ENCODE measurements at regions not wholly inside any gene's neighbourhood (a gene's known extent, or its start where the extent isn't known, plus 50 kb on each side); places are given as distances from the start of the nearest gene placed in this dataset.
"Not testable (repeated sequence)": the region's sequence is repeated elsewhere in the genome, so short reads cannot be mapped to it uniquely, and the experiment has no call there.

DNA sequence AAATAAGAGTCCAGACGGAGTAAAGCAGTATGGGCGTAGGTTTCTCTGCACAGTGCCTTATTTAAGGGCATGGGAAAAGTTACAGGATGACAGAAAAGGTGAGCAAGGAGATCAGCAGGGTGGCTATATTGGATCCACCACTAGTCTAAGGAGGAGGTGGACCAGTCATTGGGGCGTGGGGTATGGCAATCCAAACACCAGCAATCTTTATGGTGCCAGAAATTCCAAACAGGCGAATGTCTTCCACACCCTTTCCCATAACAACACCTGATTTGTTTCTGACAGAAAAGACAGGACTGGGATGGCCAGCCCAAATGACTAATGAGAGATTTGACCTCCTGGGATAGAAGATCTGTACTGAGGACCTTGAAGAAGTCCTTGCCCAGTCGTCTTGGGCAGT, 181.8 kb upstream of the MBL2 start:
- DNase-seq (ENCODE audit: low spot score), result no peak

DNA sequence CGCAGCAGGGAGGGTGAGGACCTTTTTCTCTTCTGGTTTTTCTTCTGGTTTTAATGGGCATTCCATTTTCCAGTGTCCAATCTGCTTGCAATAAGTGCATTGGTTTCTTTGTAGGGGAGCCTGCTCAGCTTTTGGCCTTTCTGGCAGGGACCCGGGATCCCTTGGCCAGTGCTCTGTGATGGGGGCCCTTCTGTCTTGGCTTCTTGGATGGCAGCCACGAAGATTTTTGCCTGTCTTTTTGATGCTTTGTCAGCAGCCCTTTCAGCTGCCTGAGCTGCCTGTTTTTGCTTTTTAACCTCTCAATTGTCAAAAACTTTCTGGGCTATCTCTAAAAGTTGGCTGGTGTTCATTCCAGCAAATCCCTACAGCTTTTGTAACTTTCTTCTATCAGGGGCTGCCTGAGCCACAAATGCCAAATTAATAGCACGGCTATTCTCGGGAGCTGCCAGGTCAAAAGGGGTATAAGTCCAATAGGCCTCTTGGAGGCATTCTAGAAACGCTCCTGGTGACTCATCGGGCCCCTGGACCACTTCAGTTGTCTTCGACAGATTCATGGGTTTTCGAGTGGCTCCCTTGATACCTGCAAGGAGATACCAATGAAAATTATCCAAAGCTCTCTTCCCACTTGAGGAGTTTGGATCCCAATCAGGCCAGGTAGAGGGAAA, 179.9 kb upstream of the MBL2 start:
- no peak for DNase-seq (ENCODE audit: low spot score)

DNA sequence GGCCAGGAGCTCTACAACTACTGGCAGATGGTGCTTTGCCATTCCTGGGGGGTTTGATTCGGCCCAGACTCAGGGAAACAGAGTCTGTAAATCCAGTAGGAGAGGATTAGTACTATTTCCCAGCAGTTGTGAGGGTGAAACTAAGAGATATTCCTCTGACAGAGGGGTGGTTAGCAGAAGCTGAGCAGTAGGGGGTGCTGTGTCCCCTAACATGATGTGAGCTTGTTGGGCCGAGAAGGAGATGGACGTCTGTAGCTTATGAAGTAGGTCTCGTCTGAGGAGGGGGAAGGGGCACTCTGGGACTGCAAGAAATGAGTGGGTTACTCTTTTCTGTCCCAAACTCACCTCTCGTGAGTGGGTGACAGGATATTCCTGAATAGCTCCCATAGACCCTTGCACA, 179.2 kb upstream of the MBL2 start:
- DNase-seq (ENCODE audit: low spot score), result no peak

DNA sequence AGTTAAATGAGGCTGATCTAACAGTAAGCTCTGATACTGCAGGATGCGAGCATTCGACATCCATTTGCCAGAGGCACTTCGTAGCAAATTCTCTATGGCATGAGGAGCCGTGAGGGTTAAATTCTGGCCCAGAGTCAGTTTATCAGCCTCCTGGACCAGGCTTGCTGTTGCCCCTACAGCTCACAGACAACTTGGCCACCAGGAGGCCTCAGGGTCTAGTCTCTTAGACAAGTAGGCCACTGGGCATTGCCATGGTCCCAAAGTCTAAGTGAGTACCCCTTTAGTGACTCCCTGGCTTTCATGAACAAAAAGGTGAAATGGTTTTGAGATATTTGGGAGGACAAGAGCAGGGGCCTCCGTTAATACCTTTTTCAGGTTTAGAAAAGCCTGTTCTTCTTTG, 178.0 kb upstream of the MBL2 start:
- DNase-seq (ENCODE audit: low spot score), result no peak

DNA sequence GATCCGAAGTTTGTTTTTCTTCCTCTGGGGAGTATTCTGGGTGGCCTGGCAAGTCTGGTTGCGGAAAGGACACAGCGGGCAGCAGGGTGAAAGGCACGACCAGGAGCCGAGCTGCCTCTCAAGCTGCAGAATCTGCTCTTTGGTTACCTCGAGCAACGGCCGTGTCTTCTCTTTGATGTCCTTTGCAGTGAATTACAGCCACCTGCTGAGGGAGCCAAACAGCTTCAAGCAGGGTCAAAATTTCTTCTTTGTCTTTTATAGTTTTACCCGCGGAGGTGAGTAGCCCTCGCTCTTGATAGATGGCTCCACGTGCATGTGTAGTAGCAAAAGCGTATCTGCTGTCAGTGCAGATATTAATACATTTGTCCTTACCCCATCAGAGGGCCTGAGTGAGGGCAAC, 177.3 kb upstream of the MBL2 start:
- no peak for DNase-seq (ENCODE audit: low spot score)

DNA sequence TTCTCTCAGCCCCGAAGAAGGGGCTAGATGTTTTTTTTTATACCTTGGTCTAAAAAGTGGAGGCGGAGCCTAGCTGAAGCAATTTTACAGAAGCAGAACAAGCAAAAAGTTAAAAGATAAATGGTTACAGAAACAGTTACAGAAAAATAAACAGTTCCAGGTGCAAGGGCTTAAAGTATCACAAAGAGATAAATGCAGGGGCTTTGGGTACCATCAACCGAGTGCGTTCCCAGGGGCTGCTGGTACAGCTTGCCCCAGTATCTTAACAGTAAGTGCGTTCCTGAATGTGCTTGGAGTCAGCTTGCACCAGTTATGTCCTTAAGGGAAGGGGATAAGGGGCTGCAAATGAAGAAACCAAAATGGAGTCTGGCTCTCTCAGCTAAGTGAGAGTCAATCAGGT, 173.9 kb upstream of the MBL2 start:
- no peak for DNase-seq (ENCODE audit: low spot score)

DNA sequence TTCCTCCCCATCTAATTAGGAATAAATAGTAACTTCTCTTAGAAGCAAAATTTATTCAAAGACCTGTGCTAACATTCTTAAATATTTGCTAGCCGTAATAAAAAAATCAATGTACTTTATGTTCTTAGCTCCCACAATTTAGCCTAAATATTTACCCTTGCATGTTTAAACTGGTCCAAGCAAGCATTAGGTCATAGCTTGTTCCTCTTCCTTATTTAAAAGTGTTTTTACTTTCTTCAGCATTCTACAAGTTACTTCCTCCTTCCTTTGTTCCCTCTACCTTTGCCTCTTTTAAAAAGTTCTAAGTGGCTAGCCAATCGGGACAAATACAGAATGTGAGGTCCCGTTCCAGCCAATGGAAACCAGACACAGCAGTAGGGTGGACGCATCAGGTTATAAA, 172.9 kb upstream of the MBL2 start:
- not testable (repeated sequence) for DNase-seq (ENCODE audit: low spot score)

DNA sequence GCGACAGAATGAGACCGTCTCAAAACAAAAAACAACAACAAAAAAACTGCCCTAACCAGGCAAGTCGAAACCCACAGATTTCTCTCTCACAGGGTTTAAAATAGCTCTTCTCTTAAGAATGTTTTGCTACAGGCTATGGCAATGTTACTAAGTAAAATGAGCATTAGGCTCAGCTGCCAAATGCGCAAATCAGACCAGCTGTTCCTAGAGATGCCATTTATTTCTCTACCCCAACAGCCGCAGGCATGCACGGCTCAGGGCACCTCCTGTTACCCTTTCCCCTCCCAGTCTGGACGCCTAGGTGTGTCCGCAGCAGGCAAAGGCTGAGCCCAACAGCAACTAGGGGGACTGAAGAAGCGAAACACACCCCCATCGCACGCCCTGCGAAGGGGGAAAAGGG, 168.3 kb upstream of the MBL2 start:
- no peak for DNase-seq (ENCODE audit: low spot score)

DNA sequence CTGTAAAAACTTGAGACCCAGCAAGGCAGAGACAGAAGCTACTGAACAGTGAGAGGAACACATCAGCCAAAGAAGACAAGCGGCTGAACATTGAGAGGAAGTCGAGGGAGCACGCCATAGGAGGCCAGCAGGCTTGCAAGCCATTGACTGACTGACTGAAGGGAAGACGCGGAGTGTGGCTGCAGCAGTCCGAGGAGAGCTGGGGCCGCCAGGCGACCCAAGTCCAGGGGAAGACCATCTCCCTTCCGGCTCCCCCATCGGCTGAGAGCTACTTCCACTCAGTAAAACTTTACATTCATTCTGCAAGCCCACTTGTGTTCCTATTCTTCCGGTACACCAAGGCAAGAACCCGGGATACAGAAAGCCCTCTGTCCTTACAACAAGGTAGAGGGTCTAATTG, 167.3 kb upstream of the MBL2 start:
- no peak for DNase-seq (ENCODE audit: low spot score)

DNA sequence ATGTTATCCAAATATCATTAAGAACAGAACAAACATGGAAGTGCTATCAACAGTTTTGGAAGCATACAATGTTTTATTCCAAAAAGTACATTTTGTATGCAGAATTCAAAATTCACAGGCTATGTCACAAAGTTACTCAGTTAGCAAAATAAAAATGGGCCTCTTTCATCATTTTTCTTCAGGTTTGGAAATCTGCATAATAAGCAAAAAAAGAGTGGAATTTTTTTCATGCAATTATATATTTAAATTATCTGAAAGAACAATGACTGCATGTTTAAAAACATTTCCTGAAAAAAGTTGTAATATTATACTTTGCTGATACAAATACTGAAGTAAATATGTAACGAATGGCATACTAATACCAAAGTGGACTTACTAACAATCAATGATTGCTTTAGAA, 161.2 kb upstream of the MBL2 start:
- no peak for DNase-seq (ENCODE audit: low spot score)

DNA sequence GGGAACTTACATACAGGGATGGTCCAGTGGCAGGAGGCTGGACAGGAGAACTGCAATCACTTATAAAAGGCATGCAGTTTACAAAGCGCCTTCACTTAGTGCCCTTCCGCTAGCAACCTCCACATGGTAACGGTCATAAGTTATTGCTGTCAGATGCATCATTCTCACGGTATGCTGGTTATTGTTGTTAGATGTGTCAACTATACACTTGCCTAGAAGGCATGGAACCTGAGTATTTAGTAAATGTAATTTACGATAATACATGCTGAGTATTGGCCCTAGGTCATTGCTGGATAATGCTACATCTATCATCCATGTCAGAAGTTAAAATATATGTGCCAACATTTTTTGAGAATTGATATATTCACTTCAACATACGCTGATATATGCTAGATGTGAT, 155.1 kb upstream of the MBL2 start:
- DNase-seq (ENCODE audit: low spot score), result no peak

DNA sequence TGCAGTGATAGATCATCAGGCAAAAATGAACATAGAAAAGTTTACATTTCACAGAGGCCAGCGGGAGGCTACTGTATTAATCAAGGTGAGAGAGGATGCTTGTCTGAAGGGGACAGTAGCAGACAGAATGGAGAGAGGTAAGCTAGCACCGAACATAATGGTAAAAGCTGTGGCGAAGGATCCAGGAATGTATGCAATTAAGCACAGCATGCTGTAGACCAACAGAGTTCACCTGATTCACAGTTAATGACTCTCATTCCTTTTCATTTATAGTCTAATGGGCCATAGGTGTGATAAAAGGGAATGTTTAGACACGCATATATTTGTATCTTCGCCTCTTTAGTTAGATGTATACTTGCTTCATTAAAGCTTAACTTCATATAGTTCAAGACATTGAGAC, 150.9 kb upstream of the MBL2 start:
- DNase-seq (ENCODE audit: low spot score), result no peak

DNA sequence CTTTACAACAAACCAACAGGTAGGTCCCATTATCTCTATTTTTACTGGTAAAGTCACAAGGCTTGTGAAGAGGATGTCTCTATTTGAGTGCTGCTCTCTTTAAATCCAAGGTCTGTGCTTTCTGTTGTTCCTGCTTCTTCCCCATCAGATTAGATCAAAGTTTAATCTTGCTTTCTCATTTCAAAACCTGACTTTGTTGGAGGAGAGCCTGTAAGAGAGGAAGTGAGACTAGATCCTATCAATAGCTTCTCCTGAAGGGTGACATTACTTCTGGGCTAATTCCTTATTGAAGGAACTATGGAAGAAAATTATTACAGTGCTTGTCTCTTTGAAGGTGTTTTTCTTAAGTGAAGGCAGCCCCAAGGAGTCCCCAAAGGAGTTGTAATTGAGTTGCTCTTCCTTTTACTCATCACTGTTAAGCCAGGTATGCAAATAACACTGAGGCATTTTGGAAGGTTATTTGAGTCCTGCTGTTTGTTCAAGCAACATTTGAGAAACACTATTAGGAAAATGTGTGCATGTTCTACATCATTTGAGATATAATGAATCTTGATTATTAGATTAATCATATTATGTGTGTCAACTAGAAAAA, 146.2 kb upstream of the MBL2 start:
- DNase-seq (ENCODE audit: low spot score), result no peak

DNA sequence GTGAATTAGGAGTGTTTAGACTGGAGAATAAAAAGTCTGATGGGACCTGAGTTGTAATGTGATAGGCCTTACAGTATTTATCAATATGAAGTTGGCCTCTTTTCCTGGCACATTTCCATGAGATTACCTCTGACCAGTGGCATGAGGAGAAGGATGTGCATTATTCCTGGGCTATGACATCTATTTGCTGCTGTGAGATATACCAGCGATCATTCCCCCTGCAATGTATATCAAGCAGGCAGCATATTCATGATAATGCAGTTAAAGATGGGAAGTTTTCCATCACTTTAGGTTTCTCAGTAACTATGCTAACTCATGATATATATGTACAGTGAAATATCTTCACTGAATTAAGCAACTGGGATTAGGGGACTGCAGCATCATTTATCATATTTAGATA, 142.8 kb upstream of the MBL2 start:
- no peak for DNase-seq (ENCODE audit: low spot score)

DNA sequence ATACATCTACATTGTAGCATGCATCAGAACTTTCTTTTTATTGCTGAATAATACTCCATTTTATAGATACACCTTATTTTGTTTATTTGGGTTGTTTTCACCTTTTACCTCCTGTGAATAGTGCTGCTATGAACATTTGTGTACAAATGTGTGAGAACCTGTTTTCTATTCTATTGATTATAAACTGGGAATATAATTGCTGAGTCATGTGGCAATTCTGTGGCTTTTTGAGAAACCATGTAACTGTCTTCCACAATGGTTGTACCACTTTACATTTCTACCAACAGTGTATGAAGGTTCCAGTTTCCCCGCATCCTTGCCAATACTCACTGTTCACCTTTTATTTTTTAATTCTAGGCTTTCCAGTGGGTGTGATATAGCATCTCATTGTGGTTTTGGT, 138.6 kb upstream of the MBL2 start:
- no peak for DNase-seq (ENCODE audit: low spot score)

DNA sequence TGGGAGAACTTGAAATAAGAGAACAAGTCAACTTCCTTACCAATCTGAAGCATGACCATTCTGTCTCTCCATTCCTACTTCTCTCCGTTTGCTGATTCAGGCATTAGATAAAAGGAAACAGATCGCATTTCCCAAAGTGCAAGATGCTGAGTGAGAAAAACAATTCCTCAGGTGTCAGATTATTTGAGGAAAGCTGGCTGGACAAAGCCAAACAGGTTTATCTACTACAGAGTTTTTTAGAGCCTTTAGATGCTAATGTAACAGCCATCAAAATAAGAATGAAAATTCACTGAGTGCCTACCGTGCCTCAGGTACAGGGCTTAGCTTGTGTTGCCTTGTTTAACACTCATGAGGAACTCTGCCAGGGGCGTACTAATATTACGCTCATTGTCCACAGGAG, 135.9 kb upstream of the MBL2 start:
- DNase-seq (ENCODE audit: low spot score), result no peak

DNA sequence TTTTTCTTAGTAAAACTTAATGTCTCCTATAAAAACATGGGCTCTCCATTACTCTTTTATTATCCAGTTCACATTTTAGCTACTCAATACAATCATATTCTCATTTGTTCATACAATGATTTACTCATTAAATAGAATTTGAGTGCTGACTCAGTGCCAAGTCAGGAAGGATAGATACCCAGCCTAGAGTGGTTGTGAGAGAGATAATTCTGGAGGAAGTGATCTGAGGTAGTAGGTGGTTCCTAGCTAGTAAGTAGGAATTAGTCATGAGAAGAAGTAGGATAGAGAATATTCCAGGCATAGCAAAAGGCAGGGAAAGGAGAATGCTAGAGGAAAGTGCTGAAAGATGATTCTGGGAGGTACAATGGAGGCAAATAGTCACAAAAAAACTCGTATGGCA, 133.5 kb upstream of the MBL2 start:
- DNase-seq (ENCODE audit: low spot score), result peak; percentile 3

DNA sequence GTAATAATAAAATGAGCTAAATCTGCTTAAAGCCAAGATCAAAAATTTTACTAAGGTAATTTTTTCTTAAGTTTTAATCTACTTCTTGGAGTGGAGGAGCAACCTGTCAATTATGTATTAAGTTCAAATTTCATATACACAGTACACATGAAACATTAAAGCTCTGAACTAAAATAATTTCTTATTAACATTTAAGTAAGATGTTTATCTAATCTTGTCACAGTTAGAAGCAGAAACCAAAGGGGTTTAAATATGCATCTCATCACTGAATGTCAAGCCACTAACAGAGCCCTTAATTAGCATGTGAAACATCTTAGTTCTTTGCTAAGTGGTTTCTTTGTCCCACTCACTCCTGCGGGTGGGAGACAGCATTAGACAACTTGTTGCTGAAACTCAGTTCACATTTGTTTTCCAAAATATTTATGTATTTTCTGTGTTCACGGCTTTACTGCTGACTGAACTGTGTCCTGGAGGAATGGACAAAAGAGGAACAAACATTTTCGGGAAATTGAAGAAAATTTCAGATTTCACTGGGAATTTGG, 130.9 kb upstream of the MBL2 start:
- no peak for DNase-seq (ENCODE audit: low spot score)

DNA sequence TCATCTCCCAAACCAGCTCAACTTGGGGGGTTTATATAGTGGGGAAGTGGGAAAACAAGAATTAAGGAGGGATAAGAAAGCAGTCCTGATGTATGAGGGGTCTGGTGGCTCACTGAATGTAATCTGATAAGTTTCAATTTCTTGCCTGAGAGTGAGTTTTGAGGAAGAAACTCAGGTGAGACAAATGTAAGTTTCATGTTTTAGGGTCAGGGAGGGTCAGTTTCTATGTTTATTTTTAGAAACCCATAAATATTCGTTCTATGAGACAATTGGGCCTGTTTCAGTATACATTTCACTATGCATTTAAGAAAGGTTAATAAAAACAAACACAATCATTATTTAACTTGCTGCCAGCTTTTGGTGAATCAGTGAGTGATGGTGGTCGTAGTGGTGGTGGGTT, 128.0 kb upstream of the MBL2 start:
- no peak for DNase-seq (ENCODE audit: low spot score)

DNA sequence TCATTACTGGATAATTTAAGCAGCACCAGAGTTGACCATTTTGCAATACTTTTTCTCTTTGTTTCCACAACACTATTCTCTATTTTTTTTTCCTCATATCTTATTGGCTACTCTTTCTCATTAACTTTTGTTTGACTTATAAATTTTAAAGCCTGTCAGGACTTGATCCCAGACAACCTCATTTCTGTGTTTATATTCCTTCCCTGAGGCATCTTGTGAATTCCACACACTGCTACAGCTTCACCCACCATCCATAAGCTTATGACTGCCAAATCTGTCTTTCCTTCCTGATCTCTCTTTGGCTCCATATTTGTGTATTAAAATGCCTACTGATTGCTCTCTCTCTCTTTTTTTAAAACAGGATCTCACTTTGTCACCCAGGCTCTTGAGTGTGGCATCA, 124.6 kb upstream of the MBL2 start:
- DNase-seq (ENCODE audit: low spot score), result no peak

DNA sequence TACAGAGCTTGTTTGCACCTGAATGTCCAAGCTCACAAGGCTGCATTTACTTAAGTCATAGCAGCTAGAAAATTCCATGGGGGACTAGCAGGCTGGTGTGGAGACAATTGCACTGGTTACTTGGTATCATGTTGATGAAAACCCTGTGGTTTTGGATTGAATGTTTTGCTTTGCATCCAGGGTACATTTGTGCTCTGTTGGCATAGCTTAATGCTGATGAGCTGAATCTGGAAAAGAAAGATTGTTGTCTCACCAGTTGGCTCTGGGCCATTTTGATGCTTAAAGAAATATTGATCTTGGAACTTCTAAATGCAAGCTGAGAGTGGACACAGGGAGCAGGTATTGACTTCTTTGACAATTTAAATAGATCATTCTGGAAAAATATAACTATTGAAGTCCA, 122.5 kb upstream of the MBL2 start:
- DNase-seq (ENCODE audit: low spot score), result no peak

DNA sequence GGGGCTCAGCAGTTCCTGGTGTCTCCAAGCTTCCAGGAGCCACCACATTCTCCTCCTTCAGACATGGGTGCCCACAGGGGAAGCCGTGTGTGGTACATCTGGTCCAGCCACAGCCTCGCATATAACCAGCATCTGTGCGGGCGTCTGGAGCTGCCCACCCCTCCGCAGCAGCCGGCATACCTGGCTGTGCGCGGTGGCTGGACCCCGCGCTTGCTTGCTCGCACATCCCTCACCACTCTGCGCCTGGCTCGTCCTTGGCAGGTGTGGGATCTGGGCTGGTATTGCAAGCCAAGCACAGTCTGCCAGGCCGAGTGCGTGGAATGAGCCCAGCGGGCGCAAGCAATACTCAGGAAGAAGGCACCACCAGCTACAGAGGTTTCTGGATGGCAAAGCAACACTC, 117.7 kb upstream of the MBL2 start:
- DNase-seq (ENCODE audit: low spot score), result no peak

DNA sequence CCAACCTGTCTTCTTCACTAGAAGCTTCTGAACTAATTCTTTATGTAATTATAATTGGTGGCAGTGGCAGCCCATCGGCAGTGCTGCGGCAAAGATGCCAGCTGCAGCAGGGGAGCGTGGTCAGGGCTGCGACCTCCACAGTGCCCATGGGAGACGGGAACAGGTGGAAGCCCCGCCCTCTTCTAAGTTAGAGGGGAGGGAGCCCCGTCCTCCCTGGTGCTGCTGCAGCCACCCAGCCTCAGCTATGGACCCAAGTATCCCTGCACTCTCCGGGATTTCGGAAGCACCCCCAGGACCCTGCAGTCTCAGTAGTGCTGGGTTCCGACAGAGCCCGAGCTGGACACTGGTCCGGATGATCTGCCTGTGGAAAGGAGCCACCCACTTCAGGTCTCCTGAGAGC, 117.0 kb upstream of the MBL2 start:
- no peak for DNase-seq (ENCODE audit: low spot score)

All from RKO (cell line).